ENCODE measurements at regions not wholly inside any gene's neighbourhood (a gene's known extent, or its start where the extent isn't known, plus 50 kb on each side); places are given as distances from the start of the nearest gene placed in this dataset.

- no peaks in the 10 kb centered on the region for H3K9me2 ChIP-seq (ENCODE audit: low read depth, low read length)
Measured at GRCh38 chr4:186012071-186012470, 56.9 kb upstream of the TLR3 start.

GRCh38 chr4:186013419-186014186, 55.4 kb upstream of the TLR3 start:
- Histone ChIP-seq H3K9me3 (ENCODE audit: low read length) (no peaks in the 10 kb centered on the region), H3K4me1 (ENCODE audit: insufficient read depth, low read length, severe bottlenecking) (no peaks in the 10 kb centered on the region), H3F3A (ENCODE audit: insufficient read depth, low read length) (no peaks in the 10 kb centered on the region), H3K79me2 (ENCODE audit: insufficient read depth, low read length) (no peaks in the 10 kb centered on the region), H3K9ac (ENCODE audit: low read length) (no peak overlapping the region), H3K36me3 (ENCODE audit: insufficient read depth, low read length) (no peaks in the 10 kb centered on the region; the same call in 1 of the 2 replicates), H3K4me2 (ENCODE audit: low read length) (no peak overlapping the region), H4K20me1 (ENCODE audit: insufficient read depth, low read length) (no peaks in the 10 kb centered on the region), H3K27me3 (ENCODE audit: insufficient read depth, low read length) (peaks cover 6% of the 10 kb centered on the region; the same call in 1 of the 2 replicates), H3K27ac (ENCODE audit: low read depth, low read length, poor library complexity, severe bottlenecking) (no peak overlapping the region), H3K4me3 (ENCODE audit: low read depth, low read length, poor library complexity, severe bottlenecking) (no peak overlapping the region), H2AFZ (ENCODE audit: low read length) (no peak overlapping the region), H3K9me2 (ENCODE audit: low read depth, low read length) (no peaks in the 10 kb centered on the region)
- TF ChIP-seq EZH2 (IDR thresholded peaks at IDR 0.05; ENCODE audit: borderline replicate concordance, low read length), result no peak
- no peak for TF ChIP-seq CTCF (IDR thresholded peaks at IDR 0.05; ENCODE audit: low read length)

More at GRCh38 chr4:186012071-186012470, 56.9 kb upstream of the TLR3 start:
- no peak overlapping the region for H3K27ac ChIP-seq (ENCODE audit: low read depth, low read length, poor library complexity, severe bottlenecking)
- no peak overlapping the region for H3K4me2 ChIP-seq (ENCODE audit: low read length)
- no peaks in the 10 kb centered on the region for H3K4me1 ChIP-seq (ENCODE audit: insufficient read depth, low read length, severe bottlenecking)
- H3K4me3 ChIP-seq (ENCODE audit: low read depth, low read length, poor library complexity, severe bottlenecking), result no peak overlapping the region
- no peaks in the 10 kb centered on the region for H3K36me3 ChIP-seq (ENCODE audit: insufficient read depth, low read length)
- no peak overlapping the region for H2AFZ ChIP-seq (ENCODE audit: low read length)
- H3K27me3 ChIP-seq (ENCODE audit: insufficient read depth, low read length), result peaks cover 6% of the 10 kb centered on the region; the same call in 1 of the 2 replicates
- H3K9me3 ChIP-seq (ENCODE audit: low read length), result no peaks in the 10 kb centered on the region
- H4K20me1 ChIP-seq (ENCODE audit: insufficient read depth, low read length), result no peaks in the 10 kb centered on the region
- no peak overlapping the region for H3K9ac ChIP-seq (ENCODE audit: low read length)
- H3K79me2 ChIP-seq (ENCODE audit: insufficient read depth, low read length), result no peaks in the 10 kb centered on the region
- H3F3A ChIP-seq (ENCODE audit: insufficient read depth, low read length), result no peaks in the 10 kb centered on the region
- TF ChIP-seq CTCF (IDR thresholded peaks at IDR 0.05; ENCODE audit: low read length) (no peak), EZH2 (IDR thresholded peaks at IDR 0.05; ENCODE audit: borderline replicate concordance, low read length) (no peak)

GRCh38 chr4:186015212-186015817, 53.6 kb upstream of the TLR3 start:
- Histone ChIP-seq H3K4me1 (ENCODE audit: insufficient read depth, low read length, severe bottlenecking) (no peaks in the 10 kb centered on the region), H3K27ac (ENCODE audit: low read depth, low read length, poor library complexity, severe bottlenecking) (no peak overlapping the region), H3K9ac (ENCODE audit: low read length) (no peak overlapping the region), H3K9me3 (ENCODE audit: low read length) (no peaks in the 10 kb centered on the region; the same call in 1 of the 2 replicates), H3K27me3 (ENCODE audit: insufficient read depth, low read length) (peaks cover 6% of the 10 kb centered on the region; the same call in 1 of the 2 replicates), H3K9me2 (ENCODE audit: low read depth, low read length) (no peaks in the 10 kb centered on the region), H3F3A (ENCODE audit: insufficient read depth, low read length) (no peaks in the 10 kb centered on the region), H4K20me1 (ENCODE audit: insufficient read depth, low read length) (no peaks in the 10 kb centered on the region), H2AFZ (ENCODE audit: low read length) (no peak overlapping the region), H3K4me3 (ENCODE audit: low read depth, low read length, poor library complexity, severe bottlenecking) (no peak overlapping the region), H3K4me2 (ENCODE audit: low read length) (no peak overlapping the region), H3K36me3 (ENCODE audit: insufficient read depth, low read length) (no peaks in the 10 kb centered on the region; the same call in 1 of the 2 replicates), H3K79me2 (ENCODE audit: insufficient read depth, low read length) (no peaks in the 10 kb centered on the region)
- TF ChIP-seq EZH2 (IDR thresholded peaks at IDR 0.05; ENCODE audit: borderline replicate concordance, low read length) (no peak), CTCF (IDR thresholded peaks at IDR 0.05; ENCODE audit: low read length) (no peak)

Measured in OCI-LY1 (cell line).